ENCODE measurements at regions not wholly inside any gene's neighbourhood (a gene's known extent, or its start where the extent isn't known, plus 50 kb on each side); places are given as distances from the start of the nearest gene placed in this dataset.

DNA sequence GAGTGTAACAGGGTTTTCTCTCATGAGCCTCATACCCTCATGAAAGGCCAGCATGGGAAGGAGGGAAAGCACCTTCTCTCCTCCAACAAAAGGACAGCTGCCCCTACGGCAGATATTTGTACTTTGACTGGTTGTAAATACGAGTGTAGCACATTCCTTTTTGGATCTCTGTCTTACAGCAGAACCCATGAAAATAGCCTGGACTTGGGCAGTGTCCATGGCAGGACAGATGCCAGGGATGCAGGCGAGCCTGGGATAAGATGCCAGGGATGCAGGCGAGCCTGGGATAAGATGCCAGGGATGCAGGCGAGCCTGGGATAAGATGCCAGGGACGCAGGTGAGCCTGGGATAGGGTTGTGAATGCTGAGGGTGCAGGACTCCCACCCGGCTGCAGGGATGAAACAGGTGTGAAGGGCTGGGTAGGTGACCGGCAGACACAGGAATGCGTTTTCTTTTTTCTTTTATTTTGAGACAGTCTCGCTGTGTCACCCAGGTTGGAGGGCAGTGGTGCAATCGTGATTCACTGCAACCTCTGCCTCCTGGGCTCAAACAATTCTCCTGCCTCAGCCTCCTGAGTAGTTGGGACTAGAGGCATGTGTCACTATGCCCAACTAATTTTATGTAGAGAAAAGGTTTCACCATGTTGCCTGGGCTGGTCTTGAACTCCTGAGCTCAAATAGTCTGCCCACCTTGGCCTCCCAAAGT, 120.0 kb downstream of the BEGAIN start:
- no peak for DNase-seq (ENCODE audit: low spot score)

- no peak for DNase-seq (ENCODE audit: low spot score)
Observed at GRCh38 chr14:100467939-100468338, 119.3 kb downstream of the BEGAIN start.

- no peak for DNase-seq (ENCODE audit: low spot score)
Observed at GRCh38 chr14:100468557-100468956, 118.7 kb downstream of the BEGAIN start.

DNA sequence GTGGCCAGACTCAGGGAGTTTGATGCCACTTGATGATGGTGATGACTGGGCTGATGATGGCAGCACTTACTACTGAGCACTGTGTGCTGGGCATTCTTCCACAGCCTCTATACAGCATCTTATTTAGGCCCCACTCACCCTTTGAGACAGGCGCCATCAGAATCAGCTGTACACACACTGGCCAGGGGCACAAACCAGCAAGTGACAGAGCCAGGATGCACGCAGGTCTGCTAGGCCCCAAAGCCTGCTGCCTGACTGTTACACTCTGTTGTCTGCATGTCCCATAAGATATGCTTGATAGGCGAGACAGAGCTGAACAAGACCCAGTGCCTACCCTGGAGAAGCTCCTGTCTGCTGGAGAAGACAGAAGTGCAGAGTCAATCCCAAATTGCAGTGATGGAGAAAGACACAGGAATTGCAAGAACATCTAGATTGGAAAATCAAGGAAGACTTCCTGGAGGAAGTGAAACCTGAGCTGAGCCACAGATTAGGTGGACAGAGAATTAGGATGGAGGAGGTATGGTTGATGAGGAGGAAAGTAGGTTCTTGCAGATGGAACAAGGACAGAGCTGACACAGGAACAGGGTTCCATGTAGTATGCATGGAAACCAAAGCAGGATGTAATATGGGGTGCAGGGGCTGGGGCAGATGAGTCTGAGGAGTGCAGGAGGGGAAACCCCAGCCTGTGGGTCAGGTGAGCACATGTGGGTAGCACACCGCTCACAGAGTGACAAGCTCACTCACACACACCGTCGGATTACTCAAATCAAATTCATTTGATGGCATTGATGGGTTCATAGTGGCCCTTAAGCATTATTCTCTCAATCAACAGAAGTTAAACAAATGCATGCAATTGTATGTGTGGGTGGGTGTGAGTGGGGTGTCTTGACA, 117.3 kb downstream of the BEGAIN start:
- DNase-seq (ENCODE audit: low spot score) = no peak

- no peak for DNase-seq (ENCODE audit: low spot score)
Observed at GRCh38 chr14:100470523-100470897, 116.7 kb downstream of the BEGAIN start.

DNA sequence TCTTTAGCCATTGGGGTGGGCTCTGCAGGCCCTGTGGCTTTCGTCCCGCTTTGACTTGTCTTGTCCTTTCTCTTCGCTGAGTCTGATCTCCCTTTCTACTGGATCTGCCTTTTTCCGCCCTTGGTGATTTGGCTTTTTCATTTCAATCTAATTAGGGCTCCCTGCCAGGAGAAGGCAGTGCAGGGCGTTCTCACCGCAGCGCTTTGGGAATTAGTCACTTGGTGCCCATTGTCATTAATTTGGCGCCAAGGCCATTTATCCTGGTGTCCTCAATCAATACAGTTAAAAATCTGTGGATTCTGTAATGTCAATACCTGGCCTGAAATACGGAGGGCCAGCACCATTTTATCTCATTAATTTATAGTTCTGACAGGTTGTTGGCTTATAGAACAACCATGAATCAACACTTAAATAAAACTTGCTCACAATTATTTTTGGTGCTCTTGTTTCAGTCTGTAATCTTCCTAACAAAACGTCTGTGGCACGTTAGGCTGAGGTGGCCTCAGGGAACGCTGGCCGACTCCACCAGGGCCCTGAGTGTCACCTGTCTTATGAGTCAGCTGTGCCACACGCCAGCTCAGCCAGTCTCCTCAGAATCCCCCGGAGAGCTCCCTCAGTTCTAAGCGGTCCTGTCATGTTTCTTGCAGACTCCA, 115.7 kb downstream of the BEGAIN start:
- no peak for DNase-seq (ENCODE audit: low spot score)

DNA sequence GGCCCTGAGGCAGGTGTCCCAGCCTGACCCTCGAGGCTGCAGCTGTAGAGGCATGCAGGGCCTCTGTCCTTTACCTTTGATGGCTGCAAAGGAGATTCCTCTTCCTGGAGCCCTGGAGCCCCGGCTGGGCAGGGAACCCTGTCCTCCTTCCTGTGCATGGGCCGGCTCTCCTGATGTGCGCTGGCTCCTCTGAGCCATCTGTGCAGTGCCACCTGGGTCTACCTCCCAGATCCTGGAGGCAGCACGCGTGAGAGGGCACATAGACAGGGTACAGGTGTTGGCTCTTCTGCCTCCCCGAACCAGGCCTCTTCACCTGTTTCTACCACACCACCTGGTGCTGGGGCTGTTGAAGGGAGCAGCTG, 115.1 kb downstream of the BEGAIN start:
- DNase-seq (ENCODE audit: low spot score) = no peak

DNA sequence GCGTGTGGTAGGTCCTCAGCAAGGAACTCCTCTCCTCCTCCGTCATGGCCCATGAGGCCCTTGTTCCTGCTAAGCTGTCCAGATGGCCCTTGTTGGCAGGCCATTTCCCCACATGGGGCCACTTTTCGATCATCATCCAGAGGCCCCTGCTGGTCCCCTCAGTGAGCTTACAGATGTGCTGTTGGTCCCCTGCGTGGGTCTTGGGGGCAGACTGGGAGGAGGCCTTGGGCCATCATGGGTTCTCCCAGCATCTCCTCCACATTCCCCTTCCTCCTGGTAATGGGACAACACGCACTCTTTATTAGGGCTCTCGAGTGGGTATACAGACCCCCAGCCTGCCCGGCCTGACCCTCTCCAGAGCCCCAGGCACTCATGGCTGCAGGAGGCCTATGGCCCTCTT, 114.7 kb downstream of the BEGAIN start:
- DNase-seq (ENCODE audit: low spot score) = no peak

DNA sequence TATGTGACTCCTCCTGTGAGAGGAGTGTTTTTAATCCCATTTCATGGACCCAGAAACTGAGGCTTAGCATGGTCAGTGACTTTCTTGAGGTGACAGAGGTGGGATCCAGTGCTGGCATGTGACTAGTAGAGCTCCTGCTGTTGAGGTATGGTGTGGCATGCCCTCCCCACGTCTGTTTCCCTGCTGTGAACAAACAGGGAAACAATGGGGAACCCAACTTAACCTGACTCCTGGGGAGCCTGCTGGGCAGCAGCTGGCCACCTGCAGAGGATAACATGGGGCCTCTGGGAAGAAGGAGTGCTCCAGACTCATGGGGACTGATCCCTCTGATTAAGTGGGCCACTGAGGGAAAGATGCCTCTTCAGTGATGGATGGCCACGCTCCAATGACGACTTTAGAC, 114.0 kb downstream of the BEGAIN start:
- DNase-seq (ENCODE audit: low spot score) = no peak

GRCh38 chr14:100474196-100474595, 113.0 kb downstream of the BEGAIN start:
- no peak for DNase-seq (ENCODE audit: low spot score)

DNA sequence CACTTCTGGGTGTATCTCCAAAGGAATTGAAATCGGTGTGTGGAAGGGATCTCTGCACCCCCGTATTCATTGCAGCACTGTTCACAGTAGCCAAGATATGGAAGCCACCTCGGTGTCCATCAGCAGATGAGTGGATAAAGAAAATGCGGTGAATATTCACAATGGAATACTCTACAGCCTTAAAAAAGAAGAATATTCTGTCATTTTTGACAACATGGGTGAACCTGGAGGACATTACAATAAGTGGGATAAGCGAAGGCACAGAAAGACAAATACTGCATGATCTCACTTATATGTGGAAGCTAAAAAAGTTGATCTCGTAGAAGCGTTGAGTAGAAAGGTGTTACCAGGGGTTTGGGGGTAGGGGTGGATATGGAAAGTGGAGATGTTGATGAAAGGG, 111.9 kb downstream of the BEGAIN start:
- DNase-seq (ENCODE audit: low spot score) = no peak

DNA sequence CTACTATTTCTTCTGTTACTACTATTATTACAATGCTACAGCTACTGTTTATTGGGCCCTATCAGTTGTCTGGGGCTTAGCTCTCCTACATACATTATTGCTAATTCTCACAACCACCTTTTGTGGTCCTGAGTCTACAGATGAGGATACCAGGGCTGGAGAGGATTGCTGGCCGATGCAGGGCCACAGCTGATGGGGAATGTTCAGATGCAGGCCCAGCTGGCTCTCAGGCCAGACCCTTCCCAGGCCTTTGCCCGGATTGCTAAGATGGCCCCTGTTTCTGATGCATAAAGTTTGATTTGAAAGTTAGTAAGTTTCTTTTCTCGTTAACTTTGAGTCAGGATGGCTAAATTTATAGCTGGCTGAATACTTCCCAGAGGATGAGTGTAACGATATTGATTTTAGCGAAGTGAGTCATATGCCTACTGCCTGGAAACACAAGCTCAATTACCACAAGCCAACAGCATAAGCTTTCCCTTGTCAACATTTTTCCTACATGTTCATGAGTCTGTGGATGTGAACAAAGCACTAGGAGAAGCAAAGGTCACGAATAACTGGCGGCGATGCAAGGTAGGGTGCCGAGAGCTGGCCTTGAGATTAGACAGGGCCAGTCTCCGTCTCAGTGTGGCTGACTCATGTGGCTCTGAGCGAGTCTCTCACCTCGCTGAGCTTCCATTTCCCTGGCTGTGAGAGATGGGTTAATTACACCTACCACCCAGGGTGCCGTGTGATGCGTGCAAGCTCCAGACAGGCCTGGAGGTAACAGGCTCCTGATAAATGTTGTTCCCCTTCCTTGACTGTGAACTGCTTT, 111.0 kb downstream of the BEGAIN start:
- DNase-seq (ENCODE audit: low spot score) = peak; percentile 86

DNA sequence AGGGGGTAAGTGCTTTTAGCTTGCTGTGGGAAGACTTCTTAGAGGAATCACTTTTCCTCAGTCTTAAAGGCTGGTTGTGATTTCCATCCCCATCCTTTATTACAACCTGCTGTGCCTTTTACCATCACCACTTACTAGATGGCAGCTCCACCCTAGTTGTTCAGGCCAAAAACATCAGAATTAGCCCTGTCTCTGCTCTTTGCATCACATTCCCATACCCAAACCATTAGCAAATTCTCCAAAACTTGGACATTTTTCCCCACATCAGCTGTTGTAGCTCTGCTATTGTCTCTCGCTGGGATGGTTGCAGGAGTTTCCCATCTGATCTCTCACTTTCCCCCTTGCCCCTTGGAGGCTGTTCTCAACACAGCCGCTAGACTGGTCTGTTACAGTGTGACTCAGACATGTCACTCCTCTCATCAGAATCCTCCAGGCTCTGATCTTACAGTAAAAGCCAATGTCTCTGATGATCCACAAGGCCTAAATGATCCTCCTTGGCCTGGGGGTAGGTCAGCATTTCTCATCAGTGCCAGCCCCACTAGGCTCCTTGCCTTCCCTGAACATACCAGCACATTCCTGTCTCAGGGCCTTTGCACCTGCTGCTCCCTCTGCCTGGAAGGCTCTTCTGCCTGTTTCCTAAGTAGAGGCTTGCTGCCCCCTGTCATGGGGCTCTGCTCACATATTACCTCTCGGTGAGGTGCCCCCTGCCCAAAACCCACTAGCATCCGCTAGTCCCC, 102.5 kb downstream of the BEGAIN start:
- DNase-seq (ENCODE audit: low spot score) = no peak

DNA sequence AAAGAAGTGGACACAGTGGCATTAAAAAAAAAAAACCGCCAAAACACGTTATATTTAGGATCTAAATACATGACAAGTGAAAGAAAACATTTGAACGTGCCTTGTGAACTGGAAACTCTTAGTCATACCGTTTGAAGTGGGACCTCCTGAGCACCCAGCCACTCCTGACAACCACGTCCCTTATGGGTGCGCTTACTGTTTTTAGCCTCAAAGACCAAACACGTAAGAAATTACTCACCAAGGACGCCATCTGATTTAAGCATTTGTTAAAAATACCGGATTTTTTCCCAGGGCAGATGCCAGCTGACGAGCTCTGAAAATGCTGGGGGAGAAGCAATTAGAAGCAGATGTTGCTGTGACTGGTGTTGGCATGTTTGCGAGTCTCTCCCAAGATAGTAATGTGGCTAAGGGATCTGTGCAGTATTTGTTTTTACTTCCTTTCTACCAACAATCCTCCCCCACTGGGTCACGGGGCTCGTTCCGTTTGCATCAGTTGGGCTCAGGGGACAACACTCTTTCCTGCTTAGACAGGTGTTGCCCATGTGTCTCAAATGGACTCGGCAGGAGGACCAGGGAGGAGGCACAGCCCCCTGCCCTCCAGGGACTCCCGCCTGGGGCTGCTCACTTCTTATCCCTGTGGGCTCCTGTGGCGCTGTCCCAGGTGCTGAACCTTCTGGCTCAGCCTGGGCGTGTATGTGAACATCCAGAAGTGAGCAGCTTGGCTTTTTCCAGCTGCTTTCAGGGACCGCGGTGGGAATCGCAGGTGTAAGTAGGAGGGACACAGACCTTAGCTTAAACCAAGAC, 101.0 kb downstream of the BEGAIN start:
- DNase-seq (ENCODE audit: low spot score) = peak; percentile 92
